Endothelial cell of umbilical vein (primary cell): ENCODE measurements at regions not wholly inside any gene's neighbourhood (a gene's known extent, or its start where the extent isn't known, plus 50 kb on each side); places are given as distances from the start of the nearest gene placed in this dataset.

ENCODE experiments used
- BruUV-seq: library from RNA; stranded (reverse); fragments of 400-500 nt; replicated peaks from 2 replicates; lab custom pipeline; 2021; lab: Mats Ljungman, UMichigan
- CTCF ChIA-PET: fragments of 300-600, 350-600 bp; sonication (Branson Sonifier 250); formaldehyde crosslinking; loops from one replicate; lab custom pipeline; 2021; ENCODE audit warnings: antibody characterized with exemption, inconsistent platforms; lab: Charles Lee
- POLR2A ChIA-PET: fragments of 300-600, 350-600 bp; sonication (Branson Sonifier 250); formaldehyde crosslinking; loops from one replicate; lab custom pipeline; 2021; ENCODE audit warnings: antibody characterized with exemption, inconsistent platforms; lab: Charles Lee
- DNase-seq: peaks from one replicate; pipeline ENCODE4 v3.0.0-alpha.2; 2011; ENCODE audit warnings: low read depth, low spot score
- FAIRE-seq: peaks from 2 replicates; lab custom pipeline; 2011; peaks lifted over from hg19 to GRCh38; lab: Jason Lieb, UNC
- H2AFZ ChIP-seq: 2 replicates; pipeline ENCODE4 v1.6.0; 2012; ENCODE audit warnings: low read depth, low read length, control low read depth, inconsistent platforms
- H3K27ac ChIP-seq: 2 replicates; pipeline ENCODE4 v1.5.1; 2011; ENCODE audit warnings: low read depth, mild to moderate bottlenecking, control low read depth, low read length, moderate library complexity; ENCODE audit not compliant: insufficient read depth
- H3K27me3 ChIP-seq, 2 experiments: 2 replicates each; pipeline versions ENCODE4 v1.6.0 to v1.6.1; 2011; ENCODE audit warnings: low read length in 2 of 2, mixed read lengths in 1 of 2; ENCODE audit not compliant: control insufficient read depth in 2 of 2, insufficient read depth in 2 of 2
- H3K36me3 ChIP-seq, 2 experiments: 2 replicates in 1 of 2; 3 replicates in 1 of 2; pipeline ENCODE4 v1.5.1; 2011; ENCODE audit warnings: low read length in 2 of 2, mild to moderate bottlenecking in 1 of 2, moderate library complexity in 1 of 2; ENCODE audit not compliant: control insufficient read depth in 2 of 2, insufficient read depth in 2 of 2; ENCODE audit errors: extremely low read depth in 1 of 2
- H3K4me1 ChIP-seq: 3 replicates; pipeline ENCODE4 v1.5.1; 2011; ENCODE audit warnings: mild to moderate bottlenecking, low read length; ENCODE audit not compliant: control insufficient read depth, insufficient read depth; ENCODE audit errors: extremely low read depth
- H3K4me2 ChIP-seq: 2 replicates; pipeline ENCODE4 v1.6.1; 2011; ENCODE audit warnings: low read length, control low read depth, mixed read lengths; ENCODE audit not compliant: insufficient read depth
- H3K4me3 ChIP-seq, 3 experiments: fragments of 200-600 bp in 1 of 3; sonication (generic), shearing (Covaris generic) in 1 of 3; replicated peaks in 1 of 3; 2 replicates each; pipeline ENCODE4 v1.5.1; 2011 to 2016; ENCODE audit warnings: control low read depth in 3 of 3, low read length in 3 of 3, mild to moderate bottlenecking in 2 of 3, inconsistent platforms in 1 of 3, low read depth in 1 of 3, moderate library complexity in 1 of 3; ENCODE audit not compliant: insufficient read depth in 1 of 3
- H3K79me2 ChIP-seq: 2 replicates; pipeline ENCODE4 v1.6.0; 2012; ENCODE audit warnings: low read length, inconsistent platforms; ENCODE audit not compliant: control insufficient read depth, insufficient read depth
- H3K9ac ChIP-seq: replicated peaks from 2 replicates; pipeline ENCODE3; 2011; ENCODE audit warnings: low read length, control low read depth; ENCODE audit not compliant: insufficient read depth; ENCODE audit errors: extremely low read depth
- H3K9me1 ChIP-seq: replicated peaks from 3 replicates; pipeline ENCODE4 v1.6.0; 2011; ENCODE audit warnings: mild to moderate bottlenecking, low read length; ENCODE audit not compliant: control insufficient read depth, insufficient read depth; ENCODE audit errors: extremely low read depth
- H3K9me3 ChIP-seq: replicated peaks from 2 replicates; pipeline ENCODE4 v1.5.1; 2012; ENCODE audit warnings: low read length, inconsistent platforms; ENCODE audit not compliant: control insufficient read depth, insufficient read depth
- H4K20me1 ChIP-seq: replicated peaks from 2 replicates; pipeline ENCODE3; 2011; ENCODE audit warnings: mild to moderate bottlenecking, low read length; ENCODE audit not compliant: control insufficient read depth, insufficient read depth; ENCODE audit errors: extremely low read depth
- EZH2 ChIP-seq: IDR thresholded peaks from 2 replicates; pipeline ENCODE4 v1.6.1; 2012; ENCODE audit warnings: borderline replicate concordance, low read depth, mild to moderate bottlenecking, moderate library complexity, low read length, inconsistent platforms; ENCODE audit not compliant: severe bottlenecking
- GATA2 ChIP-seq: IDR thresholded peaks from 2 replicates; pipeline ENCODE4 v1.7.0; 2011; ENCODE audit warnings: low read depth, mild to moderate bottlenecking, moderate library complexity, mixed read lengths, low read length; ENCODE audit not compliant: insufficient read length, insufficient read depth
- JUN ChIP-seq: IDR thresholded peaks from 2 replicates; pipeline ENCODE4 v1.6.1; 2011; ENCODE audit warnings: borderline replicate concordance, low read depth; ENCODE audit not compliant: insufficient read length, insufficient read depth
- MYC ChIP-seq: IDR thresholded peaks from one replicate; pipeline ENCODE4 v1.6.1; 2011; ENCODE audit warnings: mild to moderate bottlenecking, low read depth, low read length
- POLR2A ChIP-seq: IDR thresholded peaks from 2 replicates; pipeline ENCODE4 v1.6.1; 2012; ENCODE audit warnings: low read depth, mild to moderate bottlenecking, control low read depth, low read length
- POLR2AphosphoS5 ChIP-seq: IDR thresholded peaks from 2 replicates; pipeline ENCODE4 v1.6.1; 2012; ENCODE audit warnings: low read depth, mild to moderate bottlenecking, control low read depth, low read length, moderate library complexity; ENCODE audit not compliant: insufficient read depth
- dilution Hi-C: fragments of 300-500 bp; cut with MboI; formaldehyde crosslinking; loops from one replicate; pipeline ENCODE4 v1.15.0; 2019; ENCODE audit warnings: low sequenced_read_pairs; ENCODE audit not compliant: extremely low pct_ligation_motif_present
- intact Hi-C: fragments of 100-400 bp; cut with micrococcal nuclease; formaldehyde crosslinking; loops from one replicate; pipeline ENCODE4 v1.10.0; 2022
- TF ChIP-seq, protein P1 (sequence below), 2 donors: IDR thresholded peaks; 1 replicate in 1 of 2; 2 replicates in 1 of 2; pipeline ENCODE4 v1.5.1; 2011; ENCODE audit warnings: low read length in 2 of 2, mild to moderate bottlenecking in 2 of 2, moderate library complexity in 2 of 2, control low read depth in 1 of 2, inconsistent platforms in 1 of 2, low read depth in 1 of 2; ENCODE audit not compliant: insufficient read depth in 1 of 2; ENCODE audit errors: extremely low read depth in 1 of 2

DNA sequence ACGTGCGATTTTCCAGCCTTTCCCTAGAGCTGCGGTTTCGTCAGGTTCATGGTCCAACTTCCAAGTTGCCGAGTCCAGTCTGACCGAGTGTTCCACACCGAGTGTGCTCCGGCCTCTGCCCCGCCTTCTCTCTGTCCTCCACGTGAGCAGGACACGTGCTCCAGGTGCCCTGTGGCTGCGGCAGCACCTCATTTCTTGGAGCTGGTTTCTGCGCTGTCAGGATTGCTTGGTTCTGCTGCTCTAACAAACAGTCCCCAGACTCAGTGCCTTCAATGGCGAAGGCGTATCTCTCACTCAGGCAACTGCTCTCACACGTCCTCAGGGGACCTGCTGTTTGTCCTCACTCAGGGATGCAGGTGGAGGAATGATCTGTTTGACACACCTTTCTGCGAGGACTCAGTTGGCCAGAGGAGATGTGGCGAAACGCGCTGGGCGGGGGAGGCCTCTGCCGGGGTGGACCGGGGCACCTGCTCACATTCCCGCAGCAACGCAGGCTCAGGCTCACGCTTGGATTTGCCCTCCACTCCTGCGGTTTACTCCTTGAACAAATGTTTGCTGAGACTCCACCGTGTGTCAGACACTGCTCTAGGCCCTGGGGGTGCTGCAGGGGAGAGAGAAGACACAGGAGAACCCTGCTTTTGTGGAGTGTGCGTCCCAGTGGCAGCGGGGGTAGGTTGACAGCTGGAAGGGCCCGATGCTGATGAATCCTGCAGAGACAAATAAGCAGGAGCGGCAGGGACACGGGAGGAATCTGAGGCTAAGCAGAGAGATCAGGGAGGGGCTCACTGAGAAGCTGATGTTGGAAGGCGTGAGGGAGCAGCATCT lies 63.4 kb upstream of the FBRSL1 start:
- Histone ChIP-seq H3K4me3 (no peak overlapping the region), H3K27ac (no peak overlapping the region), H3K79me2 (no peaks in the 10 kb centered on the region), H3K4me2 (no peak overlapping the region), H4K20me1 (no peaks in the 10 kb centered on the region), H3K9me3 (no peaks in the 10 kb centered on the region), H2AFZ (no peak overlapping the region), H3K9ac (no peak overlapping the region), H3K4me1 (no peaks in the 10 kb centered on the region), H3K36me3 (no peaks in the 10 kb centered on the region), H3K27me3 (peaks cover 0 to 1% of the 10 kb centered on the region in 2 experiments), H3K9me1 (no peaks in the 10 kb centered on the region)
- TF ChIP-seq POLR2AphosphoS5, result no peak
- TF ChIP-seq, protein P1, sequence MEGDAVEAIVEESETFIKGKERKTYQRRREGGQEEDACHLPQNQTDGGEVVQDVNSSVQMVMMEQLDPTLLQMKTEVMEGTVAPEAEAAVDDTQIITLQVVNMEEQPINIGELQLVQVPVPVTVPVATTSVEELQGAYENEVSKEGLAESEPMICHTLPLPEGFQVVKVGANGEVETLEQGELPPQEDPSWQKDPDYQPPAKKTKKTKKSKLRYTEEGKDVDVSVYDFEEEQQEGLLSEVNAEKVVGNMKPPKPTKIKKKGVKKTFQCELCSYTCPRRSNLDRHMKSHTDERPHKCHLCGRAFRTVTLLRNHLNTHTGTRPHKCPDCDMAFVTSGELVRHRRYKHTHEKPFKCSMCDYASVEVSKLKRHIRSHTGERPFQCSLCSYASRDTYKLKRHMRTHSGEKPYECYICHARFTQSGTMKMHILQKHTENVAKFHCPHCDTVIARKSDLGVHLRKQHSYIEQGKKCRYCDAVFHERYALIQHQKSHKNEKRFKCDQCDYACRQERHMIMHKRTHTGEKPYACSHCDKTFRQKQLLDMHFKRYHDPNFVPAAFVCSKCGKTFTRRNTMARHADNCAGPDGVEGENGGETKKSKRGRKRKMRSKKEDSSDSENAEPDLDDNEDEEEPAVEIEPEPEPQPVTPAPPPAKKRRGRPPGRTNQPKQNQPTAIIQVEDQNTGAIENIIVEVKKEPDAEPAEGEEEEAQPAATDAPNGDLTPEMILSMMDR (IDR thresholded peaks at IDR 0.05; ENCODE audit: extremely low read depth in 1 of 2, insufficient read depth in 1 of 2, low read depth in 1 of 2, low read length in 2 of 2), result no peak
- no TSS peak for BruUV-seq
- FAIRE-seq, result no peak
- CTCF ChIA-PET, result interaction anchor here (1.6 to 3.1 kb wide), 2 partner anchors 135 to 188 kb away, joined by 4 to 11 read pairs; no protein-coding TSS in a partner anchor
- no peak for DNase-seq
- intact Hi-C loops, result no loop called here
- POLR2A ChIA-PET, result no interaction called here
- dilution Hi-C loops, result no loop called here

DNA sequence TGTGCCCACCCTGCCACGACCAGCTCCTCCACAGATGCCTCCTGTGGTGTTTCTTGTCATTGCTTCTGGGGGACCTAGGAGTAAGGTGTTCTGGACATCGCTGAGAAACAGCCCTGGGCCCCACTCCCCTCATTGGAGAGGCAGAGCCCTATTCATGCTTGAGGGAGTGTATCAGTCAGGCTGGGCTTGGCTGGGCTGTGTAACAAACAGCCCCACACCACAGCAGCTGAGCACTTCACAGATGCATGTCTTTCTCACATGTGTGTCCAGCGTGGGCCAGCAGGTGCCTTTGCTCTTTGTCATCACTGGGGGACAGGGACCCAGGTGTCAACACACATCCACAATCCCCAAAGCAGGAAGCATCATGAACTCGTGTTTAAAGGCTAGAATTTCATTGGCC lies 65.1 kb upstream of the FBRSL1 start:
- intact Hi-C loops (no loop called here), dilution Hi-C loops (no loop called here)
- H3K4me3 ChIP-seq, result no peak overlapping the region
- H3K27ac ChIP-seq, result no peak overlapping the region
- no peak overlapping the region for H2AFZ ChIP-seq
- no peaks in the 10 kb centered on the region for H3K9me3 ChIP-seq
- no peak overlapping the region for H3K4me2 ChIP-seq
- H4K20me1 ChIP-seq, result no peaks in the 10 kb centered on the region
- TF ChIP-seq MYC (no peak), JUN (no peak), POLR2AphosphoS5 (no peak), EZH2 (no peak), GATA2 (no peak), POLR2A (no peak)
- TF ChIP-seq, protein P1 (IDR thresholded peaks at IDR 0.05; ENCODE audit: extremely low read depth in 1 of 2, insufficient read depth in 1 of 2, low read depth in 1 of 2, low read length in 2 of 2), result no peak
- CTCF ChIA-PET, result no interaction called here
- FAIRE-seq (no peak), DNase-seq (no peak)
- no peaks in the 10 kb centered on the region for H3K4me1 ChIP-seq
- peaks cover 0 to 3% of the 10 kb centered on the region in 2 experiments for H3K27me3 ChIP-seq
- POLR2A ChIA-PET, result no interaction called here
- H3K9ac ChIP-seq, result no peak overlapping the region
- BruUV-seq, result no TSS peak
- no peaks in the 10 kb centered on the region for H3K36me3 ChIP-seq
- H3K79me2 ChIP-seq, result no peaks in the 10 kb centered on the region
- no peaks in the 10 kb centered on the region for H3K9me1 ChIP-seq
